ENCODE measurements at regions not wholly inside any gene's neighbourhood (a gene's known extent, or its start where the extent isn't known, plus 50 kb on each side); places are given as distances from the start of the nearest gene placed in this dataset.

- Histone ChIP-seq H3K79me2 (ENCODE audit: control insufficient read depth, insufficient read depth, low read length) (no peaks in the 10 kb centered on the region), H3K9me3 (replicated peaks; ENCODE audit: control insufficient read depth, insufficient read depth, low read length) (no peaks in the 10 kb centered on the region), H3K4me2 (ENCODE audit: insufficient read depth, low read length) (no peak overlapping the region), H3K9me1 (replicated peaks; ENCODE audit: control insufficient read depth, extremely low read depth, insufficient read depth, low read length) (no peaks in the 10 kb centered on the region), H3K27ac (ENCODE audit: insufficient read depth, low read depth, low read length) (no peak overlapping the region), H2AFZ (ENCODE audit: low read depth, low read length) (no peak overlapping the region), H3K36me3 (ENCODE audit: control insufficient read depth in 2 of 2, extremely low read depth in 1 of 2, insufficient read depth in 2 of 2, low read length in 2 of 2) (no peaks in the 10 kb centered on the region), H3K4me3 (replicated peaks in 1 of 3; ENCODE audit: insufficient read depth in 1 of 3, low read depth in 1 of 3, low read length in 3 of 3) (no peak overlapping the region), H3K27me3 (ENCODE audit: control insufficient read depth in 2 of 2, insufficient read depth in 2 of 2, low read length in 2 of 2) (peaks cover 2% of the 10 kb centered on the region in 2 experiments), H3K9ac (replicated peaks; ENCODE audit: extremely low read depth, insufficient read depth, low read length) (no peak overlapping the region), H3K4me1 (ENCODE audit: control insufficient read depth, extremely low read depth, insufficient read depth, low read length) (no peaks in the 10 kb centered on the region), H4K20me1 (replicated peaks; ENCODE audit: control insufficient read depth, extremely low read depth, insufficient read depth, low read length) (no peaks in the 10 kb centered on the region)
- ChIA-PET CTCF (interaction anchor here (1.0 kb wide), 1 partner anchor 84 kb away, joined by 3 read pairs; no protein-coding TSS in a partner anchor), POLR2A (no interaction called here)
- no TSS peak for BruUV-seq (replicated peaks)
- DNase-seq (ENCODE audit: low read depth, low spot score) (no peak), FAIRE-seq (no peak)
- intact Hi-C loops (cut with micrococcal nuclease), result no loop called here
- dilution Hi-C loops (cut with MboI; ENCODE audit: extremely low pct_ligation_motif_present, low sequenced_read_pairs), result no loop called here
- TF ChIP-seq FOS (IDR thresholded peaks at IDR 0.05; ENCODE audit: borderline replicate concordance, insufficient read depth, low read length), result no peak
- TF ChIP-seq POLR2AphosphoS5 (IDR thresholded peaks at IDR 0.05; ENCODE audit: insufficient read depth, low read depth, low read length), result no peak
- TF ChIP-seq CTCF (IDR thresholded peaks at IDR 0.05; ENCODE audit: extremely low read depth in 1 of 2, insufficient read depth in 1 of 2, low read depth in 1 of 2, low read length in 2 of 2), result no peak
- TF ChIP-seq JUN (IDR thresholded peaks at IDR 0.05; ENCODE audit: borderline replicate concordance, insufficient read depth, insufficient read length, low read depth), result no peak
- TF ChIP-seq GATA2 (IDR thresholded peaks at IDR 0.05; ENCODE audit: insufficient read depth, insufficient read length, low read depth, low read length), result no peak
- TF ChIP-seq MAX (IDR thresholded peaks at IDR 0.05; ENCODE audit: insufficient read depth, insufficient read length), result no peak
- no peak for TF ChIP-seq MYC (IDR thresholded peaks at IDR 0.05; ENCODE audit: low read depth, low read length)
- TF ChIP-seq EZH2 (IDR thresholded peaks at IDR 0.05; ENCODE audit: borderline replicate concordance, low read depth, low read length, severe bottlenecking), result no peak
- no peak for TF ChIP-seq POLR2A (IDR thresholded peaks at IDR 0.05; ENCODE audit: low read depth, low read length)
Observed at GRCh38 chr5:103391659-103392058, 133.1 kb downstream of the MACIR start.

Measured in endothelial cell of umbilical vein (primary cell).